NCI-H2029 (cell line): ENCODE measurements at regions not wholly inside any gene's neighbourhood (a gene's known extent, or its start where the extent isn't known, plus 50 kb on each side); places are given as distances from the start of the nearest gene placed in this dataset.

Experiments used
- DNase-seq: peaks from one replicate; lab custom pipeline; 2025; lab: John Stamatoyannopoulos, UW

GRCh38 chr12:91542067-91542466 lies 359.4 kb upstream of the DCN start:
- no peak for DNase-seq

GRCh38 chr12:91538418-91538817 lies 355.8 kb upstream of the DCN start:
- DNase-seq, result no peak

- no peak for DNase-seq
These were observed 350.7 kb upstream of the DCN start for GRCh38 chr12:91533366-91533765.

- no peak for DNase-seq
These were observed 347.2 kb upstream of the DCN start for GRCh38 chr12:91529829-91530228.

- no peak for DNase-seq
These were observed 341.2 kb upstream of the DCN start for GRCh38 chr12:91523831-91524230.

GRCh38 chr12:91516695-91517047 lies 334.1 kb upstream of the DCN start:
- no peak for DNase-seq

GRCh38 chr12:91515944-91516694 lies 333.5 kb upstream of the DCN start:
- no peak for DNase-seq

- DNase-seq, result no peak
These were observed 330.7 kb upstream of the DCN start for GRCh38 chr12:91513313-91513712.

- DNase-seq, result no peak
These were observed 329.3 kb upstream of the DCN start for GRCh38 chr12:91511795-91512420.

GRCh38 chr12:91507754-91508153 lies 325.1 kb upstream of the DCN start:
- DNase-seq, result no peak

- DNase-seq, result peak; percentile 6
These were observed 323.8 kb upstream of the DCN start for GRCh38 chr12:91506452-91506851.

GRCh38 chr12:91505006-91505405 lies 322.4 kb upstream of the DCN start:
- no peak for DNase-seq

- no peak for DNase-seq
These were observed 319.6 kb upstream of the DCN start for GRCh38 chr12:91502208-91502607.

GRCh38 chr12:91496337-91496736 lies 313.7 kb upstream of the DCN start:
- DNase-seq, result no peak

- DNase-seq, result no peak
These were observed 310.7 kb upstream of the DCN start for GRCh38 chr12:91493308-91493707.

- no peak for DNase-seq
These were observed 310.0 kb upstream of the DCN start for GRCh38 chr12:91492648-91493047.

GRCh38 chr12:91490667-91491311 lies 308.2 kb upstream of the DCN start:
- no peak for DNase-seq

GRCh38 chr12:91483471-91483985 lies 300.9 kb upstream of the DCN start:
- no peak for DNase-seq

- DNase-seq, result no peak
These were observed 299.6 kb upstream of the DCN start for GRCh38 chr12:91482231-91482630.

- no peak for DNase-seq
These were observed 295.9 kb upstream of the DCN start for GRCh38 chr12:91478500-91478899.

- DNase-seq, result no peak
These were observed 285.1 kb upstream of the DCN start for GRCh38 chr12:91467686-91468085.

- no peak for DNase-seq
These were observed 278.4 kb upstream of the DCN start for GRCh38 chr12:91461061-91461460.

GRCh38 chr12:91460469-91460868 lies 277.9 kb upstream of the DCN start:
- DNase-seq, result no peak
